ENCODE measurements at regions not wholly inside any gene's neighbourhood (a gene's known extent, or its start where the extent isn't known, plus 50 kb on each side); places are given as distances from the start of the nearest gene placed in this dataset.

DNA sequence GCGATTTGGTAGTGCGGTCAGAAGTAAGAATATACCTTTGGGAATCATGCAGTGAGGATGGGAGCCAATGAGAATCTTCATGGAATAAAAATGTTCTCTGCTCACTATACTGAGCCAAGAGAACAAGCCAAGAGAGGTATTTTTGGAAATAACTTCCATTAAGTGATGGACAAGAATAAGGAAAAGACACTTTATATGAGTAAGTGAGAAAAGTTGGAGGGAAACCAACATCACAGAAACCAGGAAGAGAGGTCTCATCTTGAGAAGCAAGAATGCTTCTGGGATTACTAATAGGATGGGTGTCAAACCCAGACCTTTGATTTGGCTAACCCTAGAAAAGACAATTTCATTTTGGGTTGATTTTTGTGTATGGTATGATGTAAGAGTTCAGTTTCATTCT is 181.2 kb upstream of the JAG1 start:
- Histone ChIP-seq H3K4me3 (ENCODE audit: low read depth in 1 of 5, low read length in 5 of 5) (no peak overlapping the region), H3K27ac (ENCODE audit: low read depth, low read length) (no peak overlapping the region), H3K9me3 (ENCODE audit: control insufficient read depth in 5 of 5, low read length in 5 of 5) (no peaks in the 10 kb centered on the region), H3K4me1 (ENCODE audit: control insufficient read depth in 5 of 5, insufficient read depth in 5 of 5, low read length in 5 of 5) (peaks cover 3 to 10% (median 9%) of the 10 kb centered on the region in 5 donors), H3K27me3 (ENCODE audit: control insufficient read depth in 5 of 5, insufficient read depth in 4 of 5, low read length in 5 of 5) (no peaks in the 10 kb centered on the region), H3K9ac (ENCODE audit: low read length in 5 of 5) (no peak overlapping the region), H3K36me3 (ENCODE audit: control insufficient read depth in 5 of 5, insufficient read depth in 5 of 5, low read length in 5 of 5) (no peaks in the 10 kb centered on the region)

DNA sequence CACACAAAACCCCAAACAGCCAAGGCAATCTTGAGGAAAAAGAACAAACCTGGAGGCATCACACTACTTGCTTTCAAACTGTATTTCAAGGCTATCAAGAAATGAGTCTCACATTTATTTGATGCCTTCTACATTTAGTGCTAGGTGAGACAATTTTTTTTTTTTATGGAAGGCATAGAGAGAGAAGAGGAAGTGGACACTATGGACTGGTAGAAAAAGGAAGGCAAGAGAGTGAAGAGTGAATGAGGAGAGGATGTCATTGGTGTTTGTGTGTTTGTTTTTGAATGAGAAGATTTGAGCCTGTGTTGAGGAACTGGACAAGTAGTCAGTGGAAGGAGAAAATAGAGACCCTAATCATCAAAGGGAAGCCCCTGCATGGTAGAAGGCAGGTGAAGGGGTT is 182.0 kb upstream of the JAG1 start:
- Histone ChIP-seq H3K27me3 (ENCODE audit: control insufficient read depth in 5 of 5, insufficient read depth in 4 of 5, low read length in 5 of 5) (no peaks in the 10 kb centered on the region), H3K27ac (ENCODE audit: low read depth, low read length) (no peak overlapping the region), H3K4me1 (ENCODE audit: control insufficient read depth in 5 of 5, insufficient read depth in 5 of 5, low read length in 5 of 5) (peaks cover 3 to 10% (median 9%) of the 10 kb centered on the region in 5 donors), H3K9ac (ENCODE audit: low read length in 5 of 5) (no peak overlapping the region), H3K9me3 (ENCODE audit: control insufficient read depth in 5 of 5, low read length in 5 of 5) (no peaks in the 10 kb centered on the region), H3K36me3 (ENCODE audit: control insufficient read depth in 5 of 5, insufficient read depth in 5 of 5, low read length in 5 of 5) (no peaks in the 10 kb centered on the region), H3K4me3 (ENCODE audit: low read depth in 1 of 5, low read length in 5 of 5) (no peak overlapping the region)

DNA sequence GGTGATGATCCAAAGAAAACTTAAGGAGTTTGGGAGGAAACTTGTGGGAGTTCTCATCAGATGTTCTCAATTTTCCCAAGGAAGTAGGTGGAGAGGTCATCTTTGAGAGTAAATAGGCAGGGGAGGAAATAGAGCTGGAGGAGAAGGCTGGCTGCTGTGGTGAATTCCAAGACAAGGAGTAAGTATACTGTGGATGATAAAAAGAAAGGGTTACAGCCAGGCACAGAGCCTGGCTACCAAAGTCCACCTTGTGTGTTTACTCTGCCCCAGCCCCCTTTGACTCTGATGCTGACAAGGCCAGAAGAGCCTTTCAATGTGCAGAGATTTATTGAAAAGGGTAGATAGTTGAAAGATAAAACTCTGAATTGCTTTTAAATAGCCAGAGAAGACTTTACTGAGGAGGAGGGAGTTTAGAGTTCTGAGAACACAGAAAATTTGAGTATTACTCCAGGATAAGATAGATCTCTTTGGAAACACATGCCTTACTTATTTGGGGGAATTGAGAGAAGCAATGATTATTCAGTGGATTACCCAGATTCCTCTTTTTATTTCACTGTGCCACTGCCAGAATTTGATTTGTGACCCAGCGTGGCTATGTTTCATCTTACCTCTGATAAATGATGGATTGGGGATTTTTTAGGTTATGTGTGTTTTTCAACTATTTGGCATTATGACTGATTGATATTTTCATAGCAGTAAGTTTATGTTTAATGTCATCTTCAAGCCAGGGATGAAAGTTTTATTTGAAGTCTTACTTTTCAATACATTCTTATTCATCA is 182.6 kb upstream of the JAG1 start:
- no peaks in the 10 kb centered on the region for H3K36me3 ChIP-seq (ENCODE audit: control insufficient read depth in 5 of 5, insufficient read depth in 5 of 5, low read length in 5 of 5)
- H3K4me1 ChIP-seq (ENCODE audit: control insufficient read depth in 5 of 5, insufficient read depth in 5 of 5, low read length in 5 of 5): peaks cover 3 to 10% (median 9%) of the 10 kb centered on the region in 5 donors
- H3K27me3 ChIP-seq (ENCODE audit: control insufficient read depth in 5 of 5, insufficient read depth in 4 of 5, low read length in 5 of 5): no peaks in the 10 kb centered on the region
- H3K9me3 ChIP-seq (ENCODE audit: control insufficient read depth in 5 of 5, low read length in 5 of 5): no peaks in the 10 kb centered on the region
- no peak overlapping the region for H3K4me3 ChIP-seq (ENCODE audit: low read depth in 1 of 5, low read length in 5 of 5)
- no peak overlapping the region for H3K9ac ChIP-seq (ENCODE audit: low read length in 5 of 5)
- peak overlapping the region; percentile 21 for H3K27ac ChIP-seq (ENCODE audit: low read depth, low read length)

DNA sequence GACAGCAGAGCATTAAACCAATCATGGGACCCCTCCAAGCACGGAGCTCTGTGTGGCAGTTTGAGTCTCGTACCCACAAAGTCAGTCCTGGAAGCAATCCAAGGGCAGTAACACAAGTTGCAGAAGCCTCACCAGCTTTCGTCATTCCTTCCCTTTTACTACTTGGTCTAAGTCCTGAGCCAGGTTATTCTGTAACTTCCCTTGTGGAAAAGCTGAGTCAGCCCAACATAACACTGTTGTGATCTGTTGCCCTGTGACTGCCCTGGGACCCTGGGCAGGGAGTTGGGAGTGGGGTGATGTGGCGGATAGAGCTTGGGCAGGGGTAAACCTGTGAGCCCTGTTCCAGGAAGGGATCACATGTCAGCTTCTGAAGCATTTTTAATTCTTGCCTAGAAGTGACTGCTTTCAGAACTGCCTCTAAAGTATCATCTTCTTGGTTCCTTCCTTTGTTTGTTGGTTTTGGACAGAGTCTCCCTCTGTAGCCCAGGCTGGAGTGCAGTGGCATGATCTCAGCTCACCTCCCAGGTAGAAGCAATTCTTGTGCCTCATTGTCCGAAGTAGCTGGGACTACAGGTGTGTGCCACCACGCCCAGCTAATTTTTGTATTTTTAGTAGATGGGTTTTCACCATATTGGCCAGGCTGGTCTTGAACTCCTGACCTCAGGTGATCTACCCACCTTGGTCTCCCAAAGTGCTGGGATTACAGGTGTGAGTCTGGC is 183.7 kb upstream of the JAG1 start:
- H3K27me3 ChIP-seq (ENCODE audit: control insufficient read depth in 5 of 5, insufficient read depth in 4 of 5, low read length in 5 of 5): no peaks in the 10 kb centered on the region
- no peak overlapping the region for H3K4me3 ChIP-seq (ENCODE audit: low read depth in 1 of 5, low read length in 5 of 5)
- H3K9me3 ChIP-seq (ENCODE audit: control insufficient read depth in 5 of 5, low read length in 5 of 5): no peaks in the 10 kb centered on the region
- peaks cover 3 to 10% (median 9%) of the 10 kb centered on the region in 5 donors for H3K4me1 ChIP-seq (ENCODE audit: control insufficient read depth in 5 of 5, insufficient read depth in 5 of 5, low read length in 5 of 5)
- peak overlapping the region; percentile 21 for H3K27ac ChIP-seq (ENCODE audit: low read depth, low read length)
- no peak overlapping the region for H3K9ac ChIP-seq (ENCODE audit: low read length in 5 of 5)
- H3K36me3 ChIP-seq (ENCODE audit: control insufficient read depth in 5 of 5, insufficient read depth in 5 of 5, low read length in 5 of 5): no peaks in the 10 kb centered on the region

DNA sequence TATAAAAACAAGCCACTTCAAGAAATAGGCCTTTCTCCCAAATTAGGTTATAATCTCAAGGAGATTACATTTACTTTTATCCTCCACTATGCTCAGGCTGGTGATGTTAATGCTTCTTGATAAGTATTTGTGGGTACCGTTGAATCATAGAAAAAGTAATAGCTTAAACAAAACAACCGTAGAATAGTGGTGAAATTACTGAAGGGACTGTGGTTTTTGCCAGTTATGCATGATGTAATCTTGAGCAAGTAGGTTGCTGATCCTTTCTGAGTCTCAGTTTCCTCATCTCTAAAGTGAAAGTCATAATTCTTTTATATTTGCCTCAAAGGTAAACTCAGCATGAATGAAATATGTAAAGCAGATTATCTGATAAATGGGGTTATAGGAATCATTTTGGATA is 187.3 kb upstream of the JAG1 start:
- Histone ChIP-seq H3K36me3 (ENCODE audit: control insufficient read depth in 5 of 5, insufficient read depth in 5 of 5, low read length in 5 of 5) (no peaks in the 10 kb centered on the region), H3K9me3 (ENCODE audit: control insufficient read depth in 5 of 5, low read length in 5 of 5) (no peaks in the 10 kb centered on the region), H3K4me1 (ENCODE audit: control insufficient read depth in 5 of 5, insufficient read depth in 5 of 5, low read length in 5 of 5) (peaks cover 7 to 27% (median 22%) of the 10 kb centered on the region in 5 donors), H3K27ac (ENCODE audit: low read depth, low read length) (no peak overlapping the region), H3K9ac (ENCODE audit: low read length in 5 of 5) (no peak overlapping the region), H3K27me3 (ENCODE audit: control insufficient read depth in 5 of 5, insufficient read depth in 4 of 5, low read length in 5 of 5) (no peaks in the 10 kb centered on the region), H3K4me3 (ENCODE audit: low read depth in 1 of 5, low read length in 5 of 5) (no peak overlapping the region)

DNA sequence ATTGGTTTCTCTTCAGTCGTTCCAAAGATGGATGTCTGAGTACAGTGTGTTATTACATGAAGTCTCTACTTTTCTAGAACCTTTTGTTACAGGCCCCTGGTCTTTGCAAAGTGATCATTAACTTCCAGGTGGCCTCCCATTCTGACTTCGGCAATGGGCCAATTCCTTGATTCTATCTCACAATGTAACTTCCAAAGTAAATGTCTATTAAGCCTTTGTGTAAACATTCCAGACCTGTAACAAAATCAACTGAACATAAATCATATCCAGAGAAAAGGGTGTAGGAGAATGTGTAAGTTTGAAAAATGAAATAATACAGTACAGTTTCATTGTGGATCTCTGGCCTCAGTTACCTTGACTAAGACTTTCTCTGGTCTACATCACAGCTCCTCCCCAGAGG is 187.8 kb upstream of the JAG1 start:
- no peak overlapping the region for H3K27ac ChIP-seq (ENCODE audit: low read depth, low read length)
- no peaks in the 10 kb centered on the region for H3K9me3 ChIP-seq (ENCODE audit: control insufficient read depth in 5 of 5, low read length in 5 of 5)
- H3K4me1 ChIP-seq (ENCODE audit: control insufficient read depth in 5 of 5, insufficient read depth in 5 of 5, low read length in 5 of 5): peaks cover 7 to 25% (median 22%) of the 10 kb centered on the region in 5 donors
- H3K4me3 ChIP-seq (ENCODE audit: low read depth in 1 of 5, low read length in 5 of 5): no peak overlapping the region
- H3K9ac ChIP-seq (ENCODE audit: low read length in 5 of 5): no peak overlapping the region
- H3K27me3 ChIP-seq (ENCODE audit: control insufficient read depth in 5 of 5, insufficient read depth in 4 of 5, low read length in 5 of 5): no peaks in the 10 kb centered on the region
- H3K36me3 ChIP-seq (ENCODE audit: control insufficient read depth in 5 of 5, insufficient read depth in 5 of 5, low read length in 5 of 5): no peaks in the 10 kb centered on the region

DNA sequence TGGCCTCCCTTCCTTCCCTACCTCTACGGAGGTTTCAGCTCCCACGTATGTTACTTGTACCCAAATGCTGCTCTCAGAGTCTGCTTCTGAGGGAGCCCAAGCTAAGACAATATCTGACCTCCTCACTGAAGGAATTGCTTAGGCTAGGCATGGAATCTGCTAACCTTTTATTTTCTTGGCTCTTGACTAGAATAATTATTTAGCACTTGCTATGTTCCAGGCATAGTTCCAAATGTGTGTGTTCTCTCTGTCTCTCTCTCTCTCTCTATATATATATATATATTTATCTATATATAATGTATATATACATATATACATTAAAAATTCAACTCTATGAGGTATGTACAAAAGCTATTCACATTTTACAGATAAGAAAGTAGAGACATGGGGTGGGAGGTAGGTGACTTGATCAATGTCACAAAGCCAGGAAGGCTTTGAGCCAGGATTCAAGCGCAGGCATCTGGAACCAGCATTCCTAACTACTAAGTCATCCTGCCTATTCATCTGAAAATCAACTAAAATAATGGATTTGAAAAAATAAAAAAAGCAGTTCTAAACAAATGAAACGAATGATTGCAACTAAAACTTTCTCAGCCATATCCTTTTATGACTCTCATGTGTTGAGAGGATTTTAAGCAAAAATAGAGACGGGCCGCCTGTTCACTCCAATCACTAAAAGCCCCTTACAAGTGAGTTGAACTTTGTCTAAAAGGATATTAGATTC is 189.7 kb upstream of the JAG1 start:
- H3K4me3 ChIP-seq (ENCODE audit: low read depth in 1 of 5, low read length in 5 of 5): peak overlapping the region in 4 of 5 donors; percentile 29 to 35 (median 32)
- peak overlapping the region; percentile 56 for H3K27ac ChIP-seq (ENCODE audit: low read depth, low read length)
- no peak overlapping the region for H3K9ac ChIP-seq (ENCODE audit: low read length in 5 of 5)
- H3K36me3 ChIP-seq (ENCODE audit: control insufficient read depth in 5 of 5, insufficient read depth in 5 of 5, low read length in 5 of 5): no peaks in the 10 kb centered on the region
- no peaks in the 10 kb centered on the region for H3K9me3 ChIP-seq (ENCODE audit: control insufficient read depth in 5 of 5, low read length in 5 of 5)
- H3K4me1 ChIP-seq (ENCODE audit: control insufficient read depth in 5 of 5, insufficient read depth in 5 of 5, low read length in 5 of 5): peaks cover 4 to 20% (median 15%) of the 10 kb centered on the region in 5 donors
- no peaks in the 10 kb centered on the region for H3K27me3 ChIP-seq (ENCODE audit: control insufficient read depth in 5 of 5, insufficient read depth in 4 of 5, low read length in 5 of 5)

DNA sequence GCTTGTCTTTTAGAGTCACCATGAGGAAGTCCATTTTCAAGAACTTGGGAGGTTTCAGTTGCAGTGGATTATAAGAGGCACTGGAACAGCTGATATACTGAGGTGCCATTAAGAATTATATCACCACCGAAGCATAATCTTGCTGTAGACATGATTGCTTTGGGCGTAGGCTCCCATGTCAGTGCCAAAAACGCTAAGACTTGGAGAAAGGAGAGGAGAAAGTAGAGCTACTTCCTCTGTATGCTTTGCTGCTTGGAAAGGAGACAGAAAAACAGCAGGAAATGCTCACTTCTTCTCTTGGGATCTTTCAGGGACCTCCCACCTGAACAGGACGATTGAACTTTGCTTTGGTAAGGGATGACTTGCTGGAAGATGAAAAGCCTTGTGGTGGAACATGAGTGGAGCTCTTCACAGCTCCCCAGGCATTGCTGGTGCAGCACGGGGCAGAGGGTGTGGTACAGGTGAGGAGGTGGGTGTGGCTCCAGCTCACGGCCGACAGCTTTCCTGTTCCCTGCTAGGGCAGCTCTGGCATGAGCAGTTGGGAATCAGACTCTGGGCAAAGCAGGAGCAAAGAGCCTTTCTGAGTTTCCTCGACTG is 190.4 kb upstream of the JAG1 start:
- Histone ChIP-seq H3K9me3 (ENCODE audit: control insufficient read depth in 5 of 5, low read length in 5 of 5) (no peaks in the 10 kb centered on the region), H3K27ac (ENCODE audit: low read depth, low read length) (peak overlapping the region; percentile 56), H3K9ac (ENCODE audit: low read length in 5 of 5) (no peak overlapping the region), H3K4me1 (ENCODE audit: control insufficient read depth in 5 of 5, insufficient read depth in 5 of 5, low read length in 5 of 5) (peaks cover 4 to 20% (median 15%) of the 10 kb centered on the region in 5 donors), H3K4me3 (ENCODE audit: low read depth in 1 of 5, low read length in 5 of 5) (peak overlapping the region in 4 of 5 donors; percentile 29 to 35 (median 32)), H3K36me3 (ENCODE audit: control insufficient read depth in 5 of 5, insufficient read depth in 5 of 5, low read length in 5 of 5) (no peaks in the 10 kb centered on the region), H3K27me3 (ENCODE audit: control insufficient read depth in 5 of 5, insufficient read depth in 4 of 5, low read length in 5 of 5) (no peaks in the 10 kb centered on the region)

DNA sequence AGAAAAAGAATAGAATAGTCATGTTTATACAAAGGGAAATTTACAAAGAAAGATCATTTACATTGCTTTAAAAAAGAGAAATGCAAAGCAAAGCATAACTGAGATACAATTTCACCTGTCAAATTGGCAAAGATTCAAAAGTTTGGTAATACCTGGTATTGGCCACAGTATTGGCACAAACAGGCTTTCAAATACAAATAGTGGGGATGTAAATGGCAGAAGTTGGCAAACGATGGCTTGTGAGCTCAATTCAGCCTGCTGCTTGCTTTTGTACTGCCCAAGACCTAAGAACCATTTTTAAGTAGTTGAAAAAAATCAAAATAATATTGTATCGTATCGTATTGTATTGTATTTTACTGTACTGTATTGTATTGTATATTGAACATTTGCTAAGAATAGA is 194.5 kb upstream of the JAG1 start:
- peaks cover 4 to 16% (median 13%) of the 10 kb centered on the region in 5 donors for H3K4me1 ChIP-seq (ENCODE audit: control insufficient read depth in 5 of 5, insufficient read depth in 5 of 5, low read length in 5 of 5)
- no peaks in the 10 kb centered on the region for H3K36me3 ChIP-seq (ENCODE audit: control insufficient read depth in 5 of 5, insufficient read depth in 5 of 5, low read length in 5 of 5)
- H3K9me3 ChIP-seq (ENCODE audit: control insufficient read depth in 5 of 5, low read length in 5 of 5): no peaks in the 10 kb centered on the region

More for the DNA sequence above, 194.5 kb upstream of the JAG1 start:
- H3K9ac ChIP-seq (ENCODE audit: low read length in 5 of 5): no peak overlapping the region
- H3K27ac ChIP-seq (ENCODE audit: low read depth, low read length): no peak overlapping the region
- no peaks in the 10 kb centered on the region for H3K27me3 ChIP-seq (ENCODE audit: control insufficient read depth in 5 of 5, insufficient read depth in 4 of 5, low read length in 5 of 5)
- H3K4me3 ChIP-seq (ENCODE audit: low read depth in 1 of 5, low read length in 5 of 5): no peak overlapping the region

Data from subcutaneous abdominal adipose tissue (tissue), 5 donors.